GM18873 (cell line): ENCODE measurements at regions not wholly inside any gene's neighbourhood (a gene's known extent, or its start where the extent isn't known, plus 50 kb on each side); places are given as distances from the start of the nearest gene placed in this dataset.
"Not testable (repeated sequence)": the region's sequence is repeated elsewhere in the genome, so short reads cannot be mapped to it uniquely, and the experiment has no call there.

ENCODE experiments used
- ATAC-seq: cut with Tn5 transposase; IDR thresholded peaks from one replicate; pipeline ENCODE4 v1.9.1; 2021; ENCODE audit warnings: mild to moderate bottlenecking, moderate library complexity, moderate number of reproducible peaks; ENCODE audit not compliant: unreplicated experiment, low FRiP score

DNA sequence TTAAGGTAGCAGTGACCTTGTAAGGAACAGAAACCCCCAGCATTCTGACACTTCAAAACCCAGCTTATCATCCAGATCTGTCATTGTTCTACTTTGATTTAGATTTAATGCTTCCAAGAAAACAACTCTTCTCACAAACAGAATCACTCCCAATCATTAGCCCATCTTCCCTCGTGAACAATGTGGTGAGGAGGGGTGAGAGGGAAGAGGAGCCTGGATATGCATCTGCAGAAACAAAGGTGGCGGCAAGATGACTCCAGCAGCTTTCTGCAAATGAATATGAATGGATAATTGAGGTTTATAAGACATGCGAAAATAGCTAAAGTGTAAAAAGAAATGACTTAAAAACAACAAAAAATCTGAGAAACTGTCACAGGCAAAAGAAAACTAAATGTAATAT is 859.9 kb upstream of the SLC10A2 start:
- ATAC-seq, result no peak

- ATAC-seq, result no peak
Observed at GRCh38 chr13:103908911-103909310, 842.7 kb upstream of the SLC10A2 start.

GRCh38 chr13:103908274-103908673 is 842.1 kb upstream of the SLC10A2 start:
- no peak for ATAC-seq

DNA sequence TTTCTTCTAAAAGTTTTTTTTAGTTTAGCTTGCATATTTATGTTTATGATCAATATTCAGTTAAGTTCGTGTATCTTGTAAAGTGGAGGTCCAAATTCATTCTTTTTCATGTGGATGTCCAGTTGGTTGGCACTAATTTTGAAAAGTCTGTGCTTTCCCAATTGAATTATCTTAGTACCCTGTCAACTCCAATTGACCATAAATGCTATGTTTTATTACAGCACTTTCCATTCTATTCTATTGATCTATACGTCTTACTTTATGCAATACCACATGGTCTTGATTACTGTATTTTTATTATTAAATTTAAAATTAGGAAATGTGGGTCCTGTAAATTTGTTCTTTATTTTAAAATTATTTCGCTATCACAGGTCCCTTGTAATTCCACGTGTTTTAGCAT is 837.6 kb upstream of the SLC10A2 start:
- no peak for ATAC-seq

GRCh38 chr13:103898481-103898880 is 832.3 kb upstream of the SLC10A2 start:
- no peak for ATAC-seq

- ATAC-seq, result no peak
Observed at GRCh38 chr13:103895835-103896531, 829.8 kb upstream of the SLC10A2 start.

DNA sequence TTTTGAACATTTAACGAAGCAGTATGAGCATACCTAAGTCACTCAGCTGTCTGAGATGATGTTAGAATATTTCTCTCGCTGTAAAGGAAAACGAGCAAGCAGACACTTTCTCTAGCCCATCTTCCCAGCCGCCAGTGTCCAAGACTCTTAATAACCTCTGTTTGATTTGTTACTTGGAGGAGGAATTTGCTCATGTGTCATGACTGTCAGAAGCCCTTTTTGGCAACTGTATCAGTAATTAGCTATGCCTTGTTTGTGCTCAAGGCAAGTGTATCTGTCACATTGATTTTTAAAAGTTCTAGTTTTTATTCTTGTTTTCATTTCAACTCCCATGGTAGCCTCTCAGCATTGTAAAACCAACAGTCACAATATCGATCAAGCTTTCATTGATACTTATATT is 828.4 kb upstream of the SLC10A2 start:
- ATAC-seq, result no peak

- ATAC-seq, result no peak
Observed at GRCh38 chr13:103884101-103884723, 818.0 kb upstream of the SLC10A2 start.

GRCh38 chr13:103883698-103884097 is 817.5 kb upstream of the SLC10A2 start:
- no peak for ATAC-seq

DNA sequence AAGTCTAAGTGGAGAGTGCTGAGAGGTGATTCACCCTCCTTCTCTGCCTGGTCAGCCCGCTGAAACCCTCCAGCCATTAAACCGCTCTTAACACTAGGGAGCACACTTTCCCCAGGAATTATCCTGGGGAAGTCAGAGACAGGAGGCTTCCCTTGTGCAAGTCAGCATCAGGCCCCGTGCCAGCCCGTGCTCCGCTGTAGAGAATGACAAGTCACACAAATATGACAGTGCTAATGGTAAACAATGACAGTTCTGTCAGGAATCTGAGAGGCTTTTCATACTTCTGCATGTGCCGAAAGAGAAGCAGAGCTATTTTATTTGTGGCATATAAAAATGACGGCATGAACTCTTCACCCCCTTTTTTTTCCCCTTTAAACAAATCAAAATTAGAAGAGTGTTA is 816.9 kb upstream of the SLC10A2 start:
- no peak for ATAC-seq

- ATAC-seq, result not testable (repeated sequence)
Observed at GRCh38 chr13:103880146-103880545, 813.9 kb upstream of the SLC10A2 start.

DNA sequence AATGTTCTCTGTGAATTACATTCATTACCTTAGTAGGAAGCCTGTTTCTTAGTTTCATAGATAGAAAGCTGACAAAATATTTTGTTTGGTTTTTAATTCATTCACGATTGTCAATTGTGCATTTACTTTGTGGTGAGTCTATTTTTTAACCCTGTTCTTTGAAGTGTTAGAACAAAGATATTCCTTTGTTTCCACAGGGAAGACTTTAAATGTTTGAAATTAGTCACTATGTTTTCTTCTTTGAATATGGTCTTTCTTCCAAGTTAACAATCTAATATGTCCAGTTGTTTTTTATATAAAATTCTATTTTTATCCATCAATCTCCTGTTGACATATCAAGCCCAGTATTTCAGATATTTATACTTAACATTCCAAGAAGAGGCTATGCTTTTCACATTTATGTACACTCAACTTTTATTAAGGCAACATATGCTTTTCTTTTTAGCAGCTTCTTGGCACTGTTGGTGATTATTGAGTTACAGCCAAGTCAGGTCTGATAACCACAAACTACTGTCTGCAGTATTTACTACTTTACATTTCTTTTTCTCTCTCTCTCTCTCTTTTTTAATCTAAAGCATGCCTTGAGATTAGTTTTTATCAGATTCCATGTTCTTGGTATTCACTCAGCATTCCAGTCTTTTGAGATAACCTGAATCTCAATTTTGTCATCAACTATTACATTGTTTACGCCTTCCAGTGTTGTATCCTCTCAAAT is 812.8 kb upstream of the SLC10A2 start:
- ATAC-seq, result no peak

- no peak for ATAC-seq
Observed at GRCh38 chr13:103876571-103876970, 810.4 kb upstream of the SLC10A2 start.

GRCh38 chr13:103873725-103874124 is 807.5 kb upstream of the SLC10A2 start:
- ATAC-seq, result no peak

DNA sequence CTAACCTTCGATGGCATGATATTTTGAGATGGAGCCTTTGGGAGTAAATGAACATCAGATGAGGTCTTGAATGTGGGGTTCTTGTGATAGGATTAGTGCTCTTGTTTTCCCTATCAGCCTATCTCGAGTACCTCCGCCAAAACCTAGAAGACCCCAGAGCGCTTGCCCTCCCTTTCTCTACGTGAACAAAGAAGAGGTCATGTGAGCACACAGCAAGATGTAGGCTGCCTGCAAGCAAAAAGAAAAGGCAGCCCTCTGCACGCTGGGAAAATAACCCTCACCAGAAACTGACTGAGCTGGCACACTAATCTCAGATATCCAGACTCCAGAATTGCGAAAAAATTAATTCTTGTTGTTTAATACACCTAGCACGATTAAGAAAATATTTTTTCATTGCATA is 799.8 kb upstream of the SLC10A2 start:
- ATAC-seq, result no peak

DNA sequence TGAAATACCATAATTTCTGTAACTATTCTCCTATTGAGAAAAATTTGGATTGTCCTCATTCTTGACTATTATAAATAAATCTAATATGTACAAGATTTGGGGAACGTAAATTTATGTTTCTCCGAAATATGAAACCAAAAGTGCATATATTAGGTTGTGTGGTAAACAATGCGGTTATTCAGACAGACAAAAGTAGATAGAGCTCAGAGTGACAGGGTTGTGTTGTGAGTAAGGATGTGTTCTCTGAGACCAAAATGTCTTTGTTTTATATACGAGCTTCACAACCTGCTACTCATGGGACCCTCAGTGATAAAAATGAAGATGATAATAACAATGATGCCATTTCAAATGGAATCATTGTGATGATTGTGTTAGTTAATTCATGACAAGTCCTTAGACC is 796.3 kb upstream of the SLC10A2 start:
- no peak for ATAC-seq

DNA sequence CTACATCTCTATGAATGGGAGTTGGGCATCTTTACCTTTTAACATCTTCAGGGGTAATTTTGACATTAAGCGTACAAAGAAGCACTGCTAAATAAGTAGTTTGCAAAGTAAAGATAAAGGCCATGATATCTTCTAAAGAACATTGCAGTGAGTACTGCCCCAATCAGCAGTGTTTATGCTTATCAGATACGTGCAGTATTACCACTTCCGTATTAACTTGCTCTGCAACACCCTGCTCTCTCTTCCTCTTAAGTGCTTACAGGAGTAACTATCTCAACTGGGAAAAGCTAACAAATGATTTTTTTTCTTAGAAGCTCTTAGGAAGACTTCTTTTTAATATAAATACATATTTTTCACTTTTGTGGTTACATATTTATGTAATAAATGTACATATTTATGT is 793.7 kb upstream of the SLC10A2 start:
- no peak for ATAC-seq

DNA sequence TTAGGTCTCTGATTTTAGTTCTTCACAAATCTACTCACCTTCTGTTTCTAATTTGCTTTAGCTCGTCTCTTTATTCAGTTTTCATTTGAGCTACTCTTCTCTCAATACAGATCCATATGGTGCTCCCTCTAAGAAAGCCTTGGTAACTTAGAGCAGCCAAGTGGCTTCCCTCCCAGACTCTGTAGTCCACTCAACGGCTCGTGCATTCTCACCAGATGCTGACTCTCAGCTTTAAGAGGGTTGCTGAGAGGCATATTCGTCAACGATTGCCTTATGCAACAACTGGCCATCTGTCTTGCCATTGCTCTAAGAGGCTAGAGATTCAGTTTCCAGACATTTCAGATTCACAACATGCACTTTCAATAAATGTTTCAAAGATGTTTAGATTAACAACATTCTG is 785.8 kb upstream of the SLC10A2 start:
- no peak for ATAC-seq

- ATAC-seq, result no peak
Observed at GRCh38 chr13:103844471-103844870, 778.3 kb upstream of the SLC10A2 start.

- ATAC-seq, result no peak
Observed at GRCh38 chr13:103839460-103839859, 773.2 kb upstream of the SLC10A2 start.

GRCh38 chr13:103835052-103835451 is 768.8 kb upstream of the SLC10A2 start:
- no peak for ATAC-seq
